K562 (cell line): ENCODE measurements at regions not wholly inside any gene's neighbourhood (a gene's known extent, or its start where the extent isn't known, plus 50 kb on each side); places are given as distances from the start of the nearest gene placed in this dataset.

Experiments
- ATAC-seq: fragments of 200-7000 bp; cut with Tn5 transposase; 3 replicates; pipeline ENCODE4 v1.9.1; 2020; ENCODE audit warnings: moderate library complexity
- BruUV-seq: library from RNA; stranded (reverse); fragments of 400-500 nt; replicated peaks from 2 replicates; lab custom pipeline; 2021; lab: Mats Ljungman, UMichigan
- CTCF ChIA-PET: fragments of 300-600 bp; formaldehyde crosslinking; extraction: SDS; loops from one replicate; lab custom pipeline; 2021; ENCODE audit warnings: low intra/inter-chr PET ratio; lab: Yijun Ruan, JAX
- POLR2A ChIA-PET: fragments of 300-600, 350-650 bp; sonication (Branson Sonifier 250); formaldehyde crosslinking; extraction: SDS; loops from one replicate; lab custom pipeline; 2021; ENCODE audit warnings: antibody characterized with exemption, inconsistent platforms; lab: Yijun Ruan, JAX
- DNase-seq, 4 experiments: peaks; one replicate each; pipeline versions ENCODE4 v3.0.0 to v3.0.0-alpha.2; 2011 to 2018; ENCODE audit warnings: low spot score in 3 of 4, mixed read lengths in 3 of 4; ENCODE audit errors: extremely low read depth in 1 of 4
- FAIRE-seq: peaks from 2 replicates; lab custom pipeline; 2011; peaks lifted over from hg19 to GRCh38; lab: Jason Lieb, UNC
- H2AFZ ChIP-seq: 2 replicates; pipeline ENCODE4 v1.6.0; 2011; ENCODE audit warnings: low read depth, low read length, control low read depth, inconsistent platforms
- H3K27ac ChIP-seq: fragments of 200-600 bp; 3 replicates; pipeline ENCODE4 v1.8.0; 2011; ENCODE audit warnings: low read depth, mild to moderate bottlenecking, control low read depth, inconsistent platforms, low read length, moderate library complexity, mixed read lengths; ENCODE audit errors: extremely low read depth
- H3K27me3 ChIP-seq, 2 experiments: fragments of 300-600 bp in 1 of 2; 2 replicates in 1 of 2; 3 replicates in 1 of 2; pipeline versions ENCODE4 v1.6.0 to v1.8.0; 2011; ENCODE audit warnings: inconsistent platforms in 2 of 2, low read length in 2 of 2, mild to moderate bottlenecking in 1 of 2, mixed read lengths in 1 of 2, moderate library complexity in 1 of 2; ENCODE audit not compliant: control insufficient read depth in 2 of 2, insufficient read depth in 2 of 2
- H3K36me3 ChIP-seq: fragments of 300-600 bp; 3 replicates; pipeline ENCODE4 v1.8.0; 2011; ENCODE audit warnings: mild to moderate bottlenecking, low read length, inconsistent platforms; ENCODE audit not compliant: control insufficient read depth, insufficient read depth
- H3K4me1 ChIP-seq, 2 experiments: fragments of 200-600 bp in 1 of 2; replicated peaks in 1 of 2; 2 replicates in 1 of 2; 3 replicates in 1 of 2; pipeline versions ENCODE4 v1.5.1 to v1.8.0; 2011; ENCODE audit warnings: inconsistent platforms in 2 of 2, low read length in 2 of 2, mild to moderate bottlenecking in 1 of 2, mixed read lengths in 1 of 2, moderate library complexity in 1 of 2; ENCODE audit not compliant: control insufficient read depth in 2 of 2, insufficient read depth in 2 of 2
- H3K4me2 ChIP-seq: 2 replicates; pipeline ENCODE4 v1.6.1; 2011; ENCODE audit warnings: low read length, control low read depth, inconsistent platforms, mixed read lengths; ENCODE audit not compliant: insufficient read depth
- H3K4me3 ChIP-seq: fragments of 200-600 bp; sonication (generic), shearing (Covaris generic); 2 replicates; pipeline ENCODE4 v1.5.1; 2016; ENCODE audit warnings: control low read depth, inconsistent platforms
- H3K79me2 ChIP-seq: fragments of 200-600 bp; 3 replicates; pipeline ENCODE4 v1.8.0; 2011; ENCODE audit warnings: low read length, inconsistent platforms; ENCODE audit not compliant: control insufficient read depth, insufficient read depth
- H3K9ac ChIP-seq, 2 experiments: 2 replicates each; pipeline versions ENCODE4 v1.6.0 to v1.6.1; 2011; ENCODE audit warnings: low read depth in 2 of 2, low read length in 2 of 2, control low read depth in 1 of 2, inconsistent platforms in 1 of 2, mild to moderate bottlenecking in 1 of 2, mixed read lengths in 1 of 2; ENCODE audit not compliant: insufficient read depth in 1 of 2
- H3K9me1 ChIP-seq: one replicate; pipeline ENCODE4 v1.6.0; 2011; ENCODE audit warnings: inconsistent platforms, mild to moderate bottlenecking, low read length, moderate library complexity; ENCODE audit not compliant: control insufficient read depth, insufficient read depth
- H3K9me3 ChIP-seq: replicated peaks from 2 replicates; pipeline ENCODE4 v1.5.1; 2011; ENCODE audit warnings: low read depth, low read length, inconsistent platforms; ENCODE audit not compliant: control insufficient read depth, insufficient read depth
- H4K20me1 ChIP-seq: replicated peaks from 2 replicates; pipeline ENCODE4 v1.6.1; 2011; ENCODE audit warnings: low read length, inconsistent platforms, mixed read lengths; ENCODE audit not compliant: control insufficient read depth, insufficient read depth
- DNMT1 ChIP-seq: fragments of 450-650 bp; IDR thresholded peaks from 2 replicates; pipeline ENCODE4 v1.6.1; 2016; ENCODE audit warnings: antibody characterized with exemption, mild to moderate bottlenecking
- FOSL1 ChIP-seq: fragments of 200-800 bp; sonication (Bioruptor generic); conservative IDR thresholded peaks from 2 replicates; pipeline ENCODE4 v1.6.1; 2016; ENCODE audit warnings: missing genetic modification characterization, missing compliant biosample characterization
- KAT2B ChIP-seq: IDR thresholded peaks from one replicate; pipeline ENCODE4 v1.6.1; 2012; ENCODE audit warnings: low read depth, mild to moderate bottlenecking, control low read depth, inconsistent platforms, low read length, moderate library complexity
- KLF1 ChIP-seq: fragments of 450-650 bp; IDR thresholded peaks from 2 replicates; pipeline ENCODE4 v1.6.1; 2016; ENCODE audit warnings: missing genetic modification characterization, missing compliant biosample characterization
- MEF2D ChIP-seq: conservative IDR thresholded peaks from 2 replicates; pipeline ENCODE4 v1.6.1; 2016; ENCODE audit warnings: low read depth, missing genetic modification characterization, missing compliant biosample characterization
- RFX5 ChIP-seq: IDR thresholded peaks from 2 replicates; pipeline ENCODE4 v1.6.1; 2011; ENCODE audit warnings: low read depth, mild to moderate bottlenecking, improper control_type of control experiment, low read length
- SRSF1 ChIP-seq: fragments of 200-400 bp; formaldehyde crosslinking; IDR thresholded peaks from 2 replicates; pipeline ENCODE4 v1.6.1; 2017; ENCODE audit warnings: mild to moderate bottlenecking, low read depth, low read length, moderate library complexity
- TAF7 ChIP-seq: fragments of 450-650 bp; IDR thresholded peaks from 2 replicates; pipeline ENCODE4 v1.6.1; 2016; ENCODE audit warnings: missing genetic modification characterization, missing compliant biosample characterization
- USF2 ChIP-seq: sonication (generic); formaldehyde crosslinking; IDR thresholded peaks from 2 replicates; pipeline ENCODE4 v1.5.0; 2020; ENCODE audit warnings: missing genetic modification reagents
- ZNF324 ChIP-seq: fragments of 250-450 bp; sonication (Bioruptor Pico); IDR thresholded peaks from 2 replicates; pipeline ENCODE4 v1.4.0; 2020; ENCODE audit warnings: mild to moderate bottlenecking
- in situ Hi-C: fragments of 300-500 bp; cut with MboI; formaldehyde crosslinking; loops from 4 replicates; pipeline ENCODE4 v1.15.0; 2018; ENCODE audit warnings: inconsistent platforms, mixed read lengths
- intact Hi-C: fragments of 100-400 bp; cut with micrococcal nuclease; formaldehyde crosslinking; loops from 2 replicates; pipeline ENCODE4 v1.14.2; 2022
- TF ChIP-seq, protein P1 (sequence below), 2 experiments: fragments of 450-650 bp in 1 of 2; sonication (generic) in 1 of 2; formaldehyde crosslinking in 1 of 2; IDR thresholded peaks; 2 replicates each; pipeline versions ENCODE4 v1.7.1 to v1.9.0; 2016 to 2022; ENCODE audit warnings: inconsistent platforms in 1 of 2, mild to moderate bottlenecking in 1 of 2, missing genetic modification reagents in 1 of 2

DNA sequence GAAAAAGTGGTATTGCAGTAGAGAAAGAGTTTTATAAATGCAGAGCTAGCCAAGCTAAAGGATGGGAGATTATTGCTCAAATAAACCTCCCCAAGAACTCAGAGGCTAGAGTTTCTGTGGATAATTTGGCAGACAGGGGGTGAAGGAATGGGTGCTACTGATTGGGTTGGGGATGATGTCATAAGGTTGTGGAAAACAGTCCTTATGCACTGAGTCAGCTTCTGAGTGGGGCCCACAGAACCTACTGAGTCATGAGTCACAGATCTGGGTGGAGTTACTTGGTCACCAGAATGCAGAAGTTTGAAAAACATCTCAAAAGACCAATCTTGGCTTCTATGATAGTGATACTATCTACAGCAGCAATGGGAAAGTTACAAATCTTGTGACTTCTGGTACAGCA, 1146.7 kb downstream of the TYW1 start:
- no peak overlapping the region for H3K27ac ChIP-seq
- TF ChIP-seq KLF1 (tag): no peak
- TF ChIP-seq USF2 (CRISPR knock-in tag): no peak
- no peak for TF ChIP-seq KAT2B
- no peak for TF ChIP-seq TAF7
- TF ChIP-seq ZNF324 (CRISPR knock-in tag): no peak
- no peak for TF ChIP-seq MEF2D (tag)
- no peak for TF ChIP-seq SRSF1
- TF ChIP-seq FOSL1 (tag): no peak
- TF ChIP-seq DNMT1: no peak
- TF ChIP-seq RFX5: no peak
- TF ChIP-seq, protein P1, sequence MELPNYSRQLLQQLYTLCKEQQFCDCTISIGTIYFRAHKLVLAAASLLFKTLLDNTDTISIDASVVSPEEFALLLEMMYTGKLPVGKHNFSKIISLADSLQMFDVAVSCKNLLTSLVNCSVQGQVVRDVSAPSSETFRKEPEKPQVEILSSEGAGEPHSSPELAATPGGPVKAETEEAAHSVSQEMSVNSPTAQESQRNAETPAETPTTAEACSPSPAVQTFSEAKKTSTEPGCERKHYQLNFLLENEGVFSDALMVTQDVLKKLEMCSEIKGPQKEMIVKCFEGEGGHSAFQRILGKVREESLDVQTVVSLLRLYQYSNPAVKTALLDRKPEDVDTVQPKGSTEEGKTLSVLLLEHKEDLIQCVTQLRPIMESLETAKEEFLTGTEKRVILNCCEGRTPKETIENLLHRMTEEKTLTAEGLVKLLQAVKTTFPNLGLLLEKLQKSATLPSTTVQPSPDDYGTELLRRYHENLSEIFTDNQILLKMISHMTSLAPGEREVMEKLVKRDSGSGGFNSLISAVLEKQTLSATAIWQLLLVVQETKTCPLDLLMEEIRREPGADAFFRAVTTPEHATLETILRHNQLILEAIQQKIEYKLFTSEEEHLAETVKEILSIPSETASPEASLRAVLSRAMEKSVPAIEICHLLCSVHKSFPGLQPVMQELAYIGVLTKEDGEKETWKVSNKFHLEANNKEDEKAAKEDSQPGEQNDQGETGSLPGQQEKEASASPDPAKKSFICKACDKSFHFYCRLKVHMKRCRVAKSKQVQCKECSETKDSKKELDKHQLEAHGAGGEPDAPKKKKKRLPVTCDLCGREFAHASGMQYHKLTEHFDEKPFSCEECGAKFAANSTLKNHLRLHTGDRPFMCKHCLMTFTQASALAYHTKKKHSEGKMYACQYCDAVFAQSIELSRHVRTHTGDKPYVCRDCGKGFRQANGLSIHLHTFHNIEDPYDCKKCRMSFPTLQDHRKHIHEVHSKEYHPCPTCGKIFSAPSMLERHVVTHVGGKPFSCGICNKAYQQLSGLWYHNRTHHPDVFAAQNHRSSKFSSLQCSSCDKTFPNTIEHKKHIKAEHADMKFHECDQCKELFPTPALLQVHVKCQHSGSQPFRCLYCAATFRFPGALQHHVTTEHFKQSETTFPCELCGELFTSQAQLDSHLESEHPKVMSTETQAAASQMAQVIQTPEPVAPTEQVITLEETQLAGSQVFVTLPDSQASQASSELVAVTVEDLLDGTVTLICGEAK (IDR thresholded peaks at IDR 0.05): no peak
- TF ChIP-seq, protein P1 (CRISPR knock-in tag; IDR thresholded peaks at IDR 0.05): no peak
- no peaks in the 10 kb centered on the region for H3K9me3 ChIP-seq
- H3K27me3 ChIP-seq: no peaks in the 10 kb centered on the region
- intact Hi-C loops: no loop called here
- H3K79me2 ChIP-seq: no peaks in the 10 kb centered on the region
- H3K4me3 ChIP-seq: no peak overlapping the region
- no peak for ATAC-seq
- H3K9ac ChIP-seq: no peak overlapping the region
- DNase-seq: no peak
- ChIA-PET CTCF (no interaction called here), POLR2A (no interaction called here)
- BruUV-seq: no TSS peak
- in situ Hi-C loops: no loop called here
- no peaks in the 10 kb centered on the region for H3K9me1 ChIP-seq
- H3K4me2 ChIP-seq: no peak overlapping the region
- H3K4me1 ChIP-seq: no peaks in the 10 kb centered on the region
- H3K36me3 ChIP-seq: no peaks in the 10 kb centered on the region
- H4K20me1 ChIP-seq: no peaks in the 10 kb centered on the region
- FAIRE-seq: no peak
- no peak overlapping the region for H2AFZ ChIP-seq
